ENCODE measurements at regions not wholly inside any gene's neighbourhood (a gene's known extent, or its start where the extent isn't known, plus 50 kb on each side); places are given as distances from the start of the nearest gene placed in this dataset.

DNA sequence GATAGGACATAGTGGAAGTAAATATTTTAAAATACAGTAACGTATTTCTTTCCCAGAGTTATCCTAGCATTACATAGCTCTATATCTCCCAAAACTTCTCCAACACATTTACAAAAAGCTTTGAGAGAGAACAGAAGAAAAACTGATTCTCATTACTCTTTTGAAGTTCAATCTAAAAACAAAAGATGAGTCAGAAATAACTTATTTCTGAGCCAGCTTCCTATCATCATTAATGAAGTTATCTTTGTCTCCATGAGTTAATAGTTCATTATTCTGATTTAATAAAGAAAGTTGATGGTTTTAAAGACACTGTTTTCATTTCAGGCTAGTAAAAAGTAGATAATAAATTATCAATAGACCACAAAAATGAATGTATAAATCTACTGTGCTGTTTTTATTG is 446.7 kb upstream of the SPRY2 start:
- no peaks in the 10 kb centered on the region for H3K9me3 ChIP-seq (ENCODE audit: low read depth)
- no peak overlapping the region for H2AFZ ChIP-seq
- TF ChIP-seq, protein P1, sequence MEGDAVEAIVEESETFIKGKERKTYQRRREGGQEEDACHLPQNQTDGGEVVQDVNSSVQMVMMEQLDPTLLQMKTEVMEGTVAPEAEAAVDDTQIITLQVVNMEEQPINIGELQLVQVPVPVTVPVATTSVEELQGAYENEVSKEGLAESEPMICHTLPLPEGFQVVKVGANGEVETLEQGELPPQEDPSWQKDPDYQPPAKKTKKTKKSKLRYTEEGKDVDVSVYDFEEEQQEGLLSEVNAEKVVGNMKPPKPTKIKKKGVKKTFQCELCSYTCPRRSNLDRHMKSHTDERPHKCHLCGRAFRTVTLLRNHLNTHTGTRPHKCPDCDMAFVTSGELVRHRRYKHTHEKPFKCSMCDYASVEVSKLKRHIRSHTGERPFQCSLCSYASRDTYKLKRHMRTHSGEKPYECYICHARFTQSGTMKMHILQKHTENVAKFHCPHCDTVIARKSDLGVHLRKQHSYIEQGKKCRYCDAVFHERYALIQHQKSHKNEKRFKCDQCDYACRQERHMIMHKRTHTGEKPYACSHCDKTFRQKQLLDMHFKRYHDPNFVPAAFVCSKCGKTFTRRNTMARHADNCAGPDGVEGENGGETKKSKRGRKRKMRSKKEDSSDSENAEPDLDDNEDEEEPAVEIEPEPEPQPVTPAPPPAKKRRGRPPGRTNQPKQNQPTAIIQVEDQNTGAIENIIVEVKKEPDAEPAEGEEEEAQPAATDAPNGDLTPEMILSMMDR (IDR thresholded peaks at IDR 0.05; ENCODE audit: poor library complexity) = no peak
- TF ChIP-seq EZH2phosphoT487 (IDR thresholded peaks at IDR 0.05; ENCODE audit: low read depth, severe bottlenecking, unreplicated experiment) (no peak), EZH2 (IDR thresholded peaks at IDR 0.05; ENCODE audit: borderline replicate concordance) (no peak)
- no peaks in the 10 kb centered on the region for H4K20me1 ChIP-seq (ENCODE audit: insufficient read depth, poor library complexity, severe bottlenecking)
- H3K4me2 ChIP-seq = no peak overlapping the region
- H3K36me3 ChIP-seq (replicated peaks; ENCODE audit: insufficient read depth, low read depth) = no peaks in the 10 kb centered on the region
- H3K79me2 ChIP-seq = no peaks in the 10 kb centered on the region
- no peaks in the 10 kb centered on the region for H3K9me2 ChIP-seq (replicated peaks; ENCODE audit: insufficient read depth)
- no peaks in the 10 kb centered on the region for H3K4me1 ChIP-seq (ENCODE audit: insufficient read depth)
- WGBS (ENCODE audit: low lambda C conversion rate, missing lambda C conversion rate) = 86% methylated on average over 1 of the region's 1 CpG
- no peak overlapping the region for H3K27ac ChIP-seq
- no peak overlapping the region for H3K4me3 ChIP-seq
- H3K27me3 ChIP-seq = no peaks in the 10 kb centered on the region
- DNase-seq (ENCODE audit: low spot score) = no peak

DNA sequence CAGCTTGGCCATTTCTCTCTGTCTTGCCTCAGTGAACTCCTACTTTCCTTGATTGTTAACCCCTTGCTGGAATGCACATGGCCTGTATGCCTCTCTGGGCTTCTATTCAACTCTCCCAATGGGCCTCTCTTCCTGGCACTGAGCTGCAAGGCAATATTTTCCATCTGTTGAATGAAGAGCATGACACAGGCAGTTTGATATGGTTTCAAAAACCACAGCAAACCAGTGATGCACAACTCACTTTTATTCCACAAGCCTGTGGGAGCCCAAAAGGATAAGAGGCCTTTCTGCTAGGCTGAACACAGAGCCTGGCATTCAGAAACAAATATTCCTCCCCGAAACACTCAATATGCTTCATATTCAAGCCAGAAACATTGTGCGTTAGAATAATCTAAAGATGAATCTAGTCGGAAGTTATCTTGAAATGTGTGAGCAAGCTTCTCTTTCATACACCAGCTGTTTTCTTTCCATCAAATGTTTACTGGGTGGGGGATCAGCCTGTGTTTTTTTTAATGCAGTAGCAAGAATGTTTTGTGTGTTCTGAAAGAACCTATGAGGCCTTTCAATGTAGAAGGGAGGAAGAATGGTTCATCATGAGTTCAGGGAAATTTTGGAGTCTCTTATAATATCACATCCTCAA is 443.1 kb upstream of the SPRY2 start:
- H3K4me1 ChIP-seq (ENCODE audit: insufficient read depth) = no peaks in the 10 kb centered on the region
- TF ChIP-seq, protein P1 (IDR thresholded peaks at IDR 0.05; ENCODE audit: poor library complexity) = no peak
- no peak for TF ChIP-seq EZH2phosphoT487 (IDR thresholded peaks at IDR 0.05; ENCODE audit: low read depth, severe bottlenecking, unreplicated experiment)
- no peak for TF ChIP-seq EZH2 (IDR thresholded peaks at IDR 0.05; ENCODE audit: borderline replicate concordance)
- H3K9me2 ChIP-seq (replicated peaks; ENCODE audit: insufficient read depth) = no peaks in the 10 kb centered on the region
- H3K4me3 ChIP-seq = no peak overlapping the region
- H4K20me1 ChIP-seq (ENCODE audit: insufficient read depth, poor library complexity, severe bottlenecking) = no peaks in the 10 kb centered on the region
- no peak overlapping the region for H3K4me2 ChIP-seq
- 76% methylated on average over 3 of the region's 3 CpGs for WGBS (ENCODE audit: low lambda C conversion rate, missing lambda C conversion rate)
- no peaks in the 10 kb centered on the region for H3K9me3 ChIP-seq (ENCODE audit: low read depth)
- H3K27me3 ChIP-seq = no peaks in the 10 kb centered on the region
- no peak for DNase-seq (ENCODE audit: low spot score)
- H3K36me3 ChIP-seq (replicated peaks; ENCODE audit: insufficient read depth, low read depth) = no peaks in the 10 kb centered on the region
- no peaks in the 10 kb centered on the region for H3K79me2 ChIP-seq
- no peak overlapping the region for H3K27ac ChIP-seq
- H2AFZ ChIP-seq = no peak overlapping the region

DNA sequence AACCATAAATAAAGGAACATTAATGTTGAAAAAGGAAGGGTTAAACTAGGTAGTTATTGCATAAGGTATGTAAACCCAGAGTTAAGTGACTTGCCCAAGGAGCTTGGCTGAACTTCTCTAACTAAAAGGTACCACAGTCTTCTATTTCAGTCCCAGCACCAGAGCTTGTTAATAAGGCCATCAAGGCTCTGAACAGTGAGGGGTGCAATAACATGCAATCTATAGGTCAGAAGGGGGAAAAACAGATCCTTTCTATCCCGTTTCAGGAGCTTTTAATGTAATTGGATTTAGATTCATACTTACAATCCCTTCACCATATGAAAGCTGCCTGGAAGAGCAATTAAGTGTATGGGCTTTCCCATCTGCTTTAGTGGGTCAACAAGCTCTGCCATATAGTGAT is 441.5 kb upstream of the SPRY2 start:
- no peaks in the 10 kb centered on the region for H3K36me3 ChIP-seq (replicated peaks; ENCODE audit: insufficient read depth, low read depth)
- no peaks in the 10 kb centered on the region for H3K9me2 ChIP-seq (replicated peaks; ENCODE audit: insufficient read depth)
- WGBS (ENCODE audit: low lambda C conversion rate, missing lambda C conversion rate) = 55% methylated on average over 1 of the region's 1 CpG

More for the DNA sequence above, 441.5 kb upstream of the SPRY2 start:
- no peak overlapping the region for H3K27ac ChIP-seq
- H3K4me1 ChIP-seq (ENCODE audit: insufficient read depth) = no peaks in the 10 kb centered on the region
- DNase-seq (ENCODE audit: low spot score) = no peak
- H3K27me3 ChIP-seq = no peaks in the 10 kb centered on the region
- H2AFZ ChIP-seq = no peak overlapping the region
- no peak overlapping the region for H3K4me2 ChIP-seq
- H4K20me1 ChIP-seq (ENCODE audit: insufficient read depth, poor library complexity, severe bottlenecking) = no peaks in the 10 kb centered on the region
- H3K4me3 ChIP-seq = no peak overlapping the region
- TF ChIP-seq EZH2 (IDR thresholded peaks at IDR 0.05; ENCODE audit: borderline replicate concordance) (no peak), EZH2phosphoT487 (IDR thresholded peaks at IDR 0.05; ENCODE audit: low read depth, severe bottlenecking, unreplicated experiment) (no peak)
- TF ChIP-seq, protein P1 (IDR thresholded peaks at IDR 0.05; ENCODE audit: poor library complexity) = no peak
- no peaks in the 10 kb centered on the region for H3K9me3 ChIP-seq (ENCODE audit: low read depth)
- H3K79me2 ChIP-seq = no peaks in the 10 kb centered on the region

All from hepatocyte (in vitro differentiated cells).